ENCODE measurements at regions not wholly inside any gene's neighbourhood (a gene's known extent, or its start where the extent isn't known, plus 50 kb on each side); places are given as distances from the start of the nearest gene placed in this dataset.

DNA sequence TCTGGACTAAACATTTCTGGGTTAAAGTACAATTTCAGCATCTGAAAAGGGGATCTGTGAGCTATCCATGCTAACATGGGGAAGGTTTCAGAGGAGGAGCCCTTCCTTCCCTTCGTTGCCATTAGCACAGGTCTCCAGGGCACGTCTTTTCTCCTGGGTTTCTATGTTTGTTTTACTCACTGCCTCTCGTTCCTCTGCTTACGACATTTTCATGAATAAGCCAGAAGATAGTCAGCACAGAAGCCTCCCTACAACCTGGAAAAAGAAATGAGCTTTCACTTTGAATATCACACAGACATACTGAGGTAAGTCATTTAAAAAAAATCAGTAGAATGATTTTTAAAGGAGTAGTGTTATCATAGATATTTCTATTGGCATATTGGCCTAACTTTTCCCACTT lies 117.2 kb upstream of the KCNMB2 start:
- no peak for TF ChIP-seq RAD21 (IDR thresholded peaks at IDR 0.05)
- TF ChIP-seq, protein P1, sequence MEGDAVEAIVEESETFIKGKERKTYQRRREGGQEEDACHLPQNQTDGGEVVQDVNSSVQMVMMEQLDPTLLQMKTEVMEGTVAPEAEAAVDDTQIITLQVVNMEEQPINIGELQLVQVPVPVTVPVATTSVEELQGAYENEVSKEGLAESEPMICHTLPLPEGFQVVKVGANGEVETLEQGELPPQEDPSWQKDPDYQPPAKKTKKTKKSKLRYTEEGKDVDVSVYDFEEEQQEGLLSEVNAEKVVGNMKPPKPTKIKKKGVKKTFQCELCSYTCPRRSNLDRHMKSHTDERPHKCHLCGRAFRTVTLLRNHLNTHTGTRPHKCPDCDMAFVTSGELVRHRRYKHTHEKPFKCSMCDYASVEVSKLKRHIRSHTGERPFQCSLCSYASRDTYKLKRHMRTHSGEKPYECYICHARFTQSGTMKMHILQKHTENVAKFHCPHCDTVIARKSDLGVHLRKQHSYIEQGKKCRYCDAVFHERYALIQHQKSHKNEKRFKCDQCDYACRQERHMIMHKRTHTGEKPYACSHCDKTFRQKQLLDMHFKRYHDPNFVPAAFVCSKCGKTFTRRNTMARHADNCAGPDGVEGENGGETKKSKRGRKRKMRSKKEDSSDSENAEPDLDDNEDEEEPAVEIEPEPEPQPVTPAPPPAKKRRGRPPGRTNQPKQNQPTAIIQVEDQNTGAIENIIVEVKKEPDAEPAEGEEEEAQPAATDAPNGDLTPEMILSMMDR (IDR thresholded peaks at IDR 0.05; ENCODE audit: low read depth, low read length, missing input control), result no peak
- TF ChIP-seq, protein P2, sequence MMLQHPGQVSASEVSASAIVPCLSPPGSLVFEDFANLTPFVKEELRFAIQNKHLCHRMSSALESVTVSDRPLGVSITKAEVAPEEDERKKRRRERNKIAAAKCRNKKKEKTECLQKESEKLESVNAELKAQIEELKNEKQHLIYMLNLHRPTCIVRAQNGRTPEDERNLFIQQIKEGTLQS (IDR thresholded peaks at IDR 0.05), result no peak
- TF ChIP-seq SP1 (IDR thresholded peaks at IDR 0.05), result no peak
- TF ChIP-seq HNF4A (conservative IDR thresholded peaks at IDR 0.05), result no peak
- no peak for TF ChIP-seq TAF1 (conservative IDR thresholded peaks at IDR 0.05)
- TF ChIP-seq JUND (IDR thresholded peaks at IDR 0.05), result no peak
- TF ChIP-seq EGR1 (IDR thresholded peaks at IDR 0.05; ENCODE audit: low read depth in 2 of 2), result no peak
- TF ChIP-seq, protein P3, sequence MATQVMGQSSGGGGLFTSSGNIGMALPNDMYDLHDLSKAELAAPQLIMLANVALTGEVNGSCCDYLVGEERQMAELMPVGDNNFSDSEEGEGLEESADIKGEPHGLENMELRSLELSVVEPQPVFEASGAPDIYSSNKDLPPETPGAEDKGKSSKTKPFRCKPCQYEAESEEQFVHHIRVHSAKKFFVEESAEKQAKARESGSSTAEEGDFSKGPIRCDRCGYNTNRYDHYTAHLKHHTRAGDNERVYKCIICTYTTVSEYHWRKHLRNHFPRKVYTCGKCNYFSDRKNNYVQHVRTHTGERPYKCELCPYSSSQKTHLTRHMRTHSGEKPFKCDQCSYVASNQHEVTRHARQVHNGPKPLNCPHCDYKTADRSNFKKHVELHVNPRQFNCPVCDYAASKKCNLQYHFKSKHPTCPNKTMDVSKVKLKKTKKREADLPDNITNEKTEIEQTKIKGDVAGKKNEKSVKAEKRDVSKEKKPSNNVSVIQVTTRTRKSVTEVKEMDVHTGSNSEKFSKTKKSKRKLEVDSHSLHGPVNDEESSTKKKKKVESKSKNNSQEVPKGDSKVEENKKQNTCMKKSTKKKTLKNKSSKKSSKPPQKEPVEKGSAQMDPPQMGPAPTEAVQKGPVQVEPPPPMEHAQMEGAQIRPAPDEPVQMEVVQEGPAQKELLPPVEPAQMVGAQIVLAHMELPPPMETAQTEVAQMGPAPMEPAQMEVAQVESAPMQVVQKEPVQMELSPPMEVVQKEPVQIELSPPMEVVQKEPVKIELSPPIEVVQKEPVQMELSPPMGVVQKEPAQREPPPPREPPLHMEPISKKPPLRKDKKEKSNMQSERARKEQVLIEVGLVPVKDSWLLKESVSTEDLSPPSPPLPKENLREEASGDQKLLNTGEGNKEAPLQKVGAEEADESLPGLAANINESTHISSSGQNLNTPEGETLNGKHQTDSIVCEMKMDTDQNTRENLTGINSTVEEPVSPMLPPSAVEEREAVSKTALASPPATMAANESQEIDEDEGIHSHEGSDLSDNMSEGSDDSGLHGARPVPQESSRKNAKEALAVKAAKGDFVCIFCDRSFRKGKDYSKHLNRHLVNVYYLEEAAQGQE (IDR thresholded peaks at IDR 0.05), result no peak
- TF ChIP-seq, protein P4, sequence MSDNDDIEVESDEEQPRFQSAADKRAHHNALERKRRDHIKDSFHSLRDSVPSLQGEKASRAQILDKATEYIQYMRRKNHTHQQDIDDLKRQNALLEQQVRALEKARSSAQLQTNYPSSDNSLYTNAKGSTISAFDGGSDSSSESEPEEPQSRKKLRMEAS (IDR thresholded peaks at IDR 0.05), result no peak
